ENCODE measurements at regions not wholly inside any gene's neighbourhood (a gene's known extent, or its start where the extent isn't known, plus 50 kb on each side); places are given as distances from the start of the nearest gene placed in this dataset.

DNA sequence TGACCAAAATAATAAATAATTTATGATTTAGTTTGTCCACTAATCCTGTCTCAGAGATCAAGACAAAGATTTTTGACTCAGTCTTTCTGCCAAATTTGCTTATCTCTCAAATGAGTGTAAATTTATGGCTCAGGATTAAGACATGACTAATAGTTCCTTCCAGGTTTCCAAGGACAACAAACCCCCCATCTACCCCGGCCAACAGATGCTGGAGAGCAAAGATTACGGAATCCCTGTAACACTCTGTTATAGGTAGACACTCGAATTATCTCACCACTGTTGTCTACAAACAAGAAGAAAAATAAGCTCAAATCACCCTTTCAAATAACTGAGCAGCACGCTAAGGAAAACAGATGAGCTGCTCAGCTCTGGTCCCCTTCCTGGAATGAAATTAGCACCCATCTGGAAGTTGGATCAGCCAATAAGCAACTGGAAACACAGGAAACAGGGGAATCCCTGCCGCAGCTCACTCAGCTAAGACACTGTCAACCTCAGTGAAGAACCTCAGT is 56.8 kb upstream of the SVIL start:
- peak overlapping the region; percentile 15 for H3K4me3 ChIP-seq (ENCODE audit: low read depth, low read length, poor library complexity, severe bottlenecking)
- no peaks in the 10 kb centered on the region for H3K27me3 ChIP-seq (replicated peaks; ENCODE audit: insufficient read depth, low read depth, low read length, poor library complexity)
- intact Hi-C loops (cut with micrococcal nuclease; ENCODE audit: unreplicated experiment), result no loop called here
- peaks cover 47% of the 10 kb centered on the region for H3K4me1 ChIP-seq (ENCODE audit: insufficient read depth, low read length, poor library complexity, severe bottlenecking)
- DNase-seq (ENCODE audit: low spot score), result peak; percentile 82
- ChIA-PET POLR2A (ENCODE audit: low non-redundant PET) (no interaction called here), CTCF (no interaction called here)
- peak overlapping the region; percentile 59 for H3K27ac ChIP-seq (ENCODE audit: low read depth, low read length, poor library complexity, severe bottlenecking)
- no TSS peak for BruUV-seq (replicated peaks)
- H3K36me3 ChIP-seq (ENCODE audit: insufficient read depth, low read length, poor library complexity, severe bottlenecking), result no peaks in the 10 kb centered on the region
- TF ChIP-seq, protein P1, sequence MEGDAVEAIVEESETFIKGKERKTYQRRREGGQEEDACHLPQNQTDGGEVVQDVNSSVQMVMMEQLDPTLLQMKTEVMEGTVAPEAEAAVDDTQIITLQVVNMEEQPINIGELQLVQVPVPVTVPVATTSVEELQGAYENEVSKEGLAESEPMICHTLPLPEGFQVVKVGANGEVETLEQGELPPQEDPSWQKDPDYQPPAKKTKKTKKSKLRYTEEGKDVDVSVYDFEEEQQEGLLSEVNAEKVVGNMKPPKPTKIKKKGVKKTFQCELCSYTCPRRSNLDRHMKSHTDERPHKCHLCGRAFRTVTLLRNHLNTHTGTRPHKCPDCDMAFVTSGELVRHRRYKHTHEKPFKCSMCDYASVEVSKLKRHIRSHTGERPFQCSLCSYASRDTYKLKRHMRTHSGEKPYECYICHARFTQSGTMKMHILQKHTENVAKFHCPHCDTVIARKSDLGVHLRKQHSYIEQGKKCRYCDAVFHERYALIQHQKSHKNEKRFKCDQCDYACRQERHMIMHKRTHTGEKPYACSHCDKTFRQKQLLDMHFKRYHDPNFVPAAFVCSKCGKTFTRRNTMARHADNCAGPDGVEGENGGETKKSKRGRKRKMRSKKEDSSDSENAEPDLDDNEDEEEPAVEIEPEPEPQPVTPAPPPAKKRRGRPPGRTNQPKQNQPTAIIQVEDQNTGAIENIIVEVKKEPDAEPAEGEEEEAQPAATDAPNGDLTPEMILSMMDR (conservative IDR thresholded peaks at IDR 0.05; ENCODE audit: low read depth, low read length), result no peak
- TF ChIP-seq EZH2 (IDR thresholded peaks at IDR 0.05; ENCODE audit: borderline replicate concordance, low read depth, low read length, poor library complexity, severe bottlenecking), result no peak
- H3K9me3 ChIP-seq (ENCODE audit: low read depth, low read length, poor library complexity, severe bottlenecking), result no peaks in the 10 kb centered on the region

GRCh38 chr10:29689001-29689400 is 54.2 kb upstream of the SVIL start:
- no TSS peak for BruUV-seq (replicated peaks)
- no peaks in the 10 kb centered on the region for H3K36me3 ChIP-seq (ENCODE audit: insufficient read depth, low read length, poor library complexity, severe bottlenecking)
- DNase-seq (ENCODE audit: low spot score), result peak; percentile 90
- TF ChIP-seq, protein P1 (conservative IDR thresholded peaks at IDR 0.05; ENCODE audit: low read depth, low read length), result no peak
- no peak for TF ChIP-seq EZH2 (IDR thresholded peaks at IDR 0.05; ENCODE audit: borderline replicate concordance, low read depth, low read length, poor library complexity, severe bottlenecking)
- intact Hi-C loops (cut with micrococcal nuclease; ENCODE audit: unreplicated experiment), result no loop called here
- ChIA-PET POLR2A (ENCODE audit: low non-redundant PET) (no interaction called here), CTCF (interaction anchor here (1.2 kb wide), 1 partner anchor 98 kb away, joined by 3 read pairs; no protein-coding TSS in a partner anchor)
- no peaks in the 10 kb centered on the region for H3K27me3 ChIP-seq (replicated peaks; ENCODE audit: insufficient read depth, low read depth, low read length, poor library complexity)
- H3K9me3 ChIP-seq (ENCODE audit: low read depth, low read length, poor library complexity, severe bottlenecking), result no peaks in the 10 kb centered on the region
- H3K4me1 ChIP-seq (ENCODE audit: insufficient read depth, low read length, poor library complexity, severe bottlenecking), result peaks cover 47% of the 10 kb centered on the region
- H3K4me3 ChIP-seq (ENCODE audit: low read depth, low read length, poor library complexity, severe bottlenecking), result no peak overlapping the region
- H3K27ac ChIP-seq (ENCODE audit: low read depth, low read length, poor library complexity, severe bottlenecking), result peak overlapping the region; percentile 69

DNA sequence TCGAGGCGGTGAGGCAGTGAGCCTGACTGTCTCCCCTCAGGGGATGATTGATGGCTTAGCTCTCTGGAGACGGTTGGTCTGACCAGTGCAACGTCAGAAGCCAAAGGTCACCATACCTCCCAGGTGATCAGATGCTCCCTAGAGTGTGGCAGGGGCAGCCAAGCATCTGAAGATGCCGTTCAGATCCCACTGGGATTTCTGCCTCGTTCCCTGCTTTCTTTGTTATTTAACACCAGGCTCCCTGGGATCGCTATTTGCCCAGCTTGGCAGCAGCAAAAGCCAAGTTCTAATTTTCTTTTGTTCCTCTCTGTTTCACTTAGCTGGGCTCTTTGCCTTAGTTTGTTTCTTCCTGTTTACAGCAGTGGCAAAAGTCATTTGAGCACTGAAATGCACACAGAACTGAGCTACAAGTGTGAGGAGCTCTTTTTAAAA is 53.5 kb upstream of the SVIL start:
- Histone ChIP-seq H3K27me3 (replicated peaks; ENCODE audit: insufficient read depth, low read depth, low read length, poor library complexity) (no peaks in the 10 kb centered on the region), H3K4me3 (ENCODE audit: low read depth, low read length, poor library complexity, severe bottlenecking) (peak overlapping the region; percentile 28), H3K9me3 (ENCODE audit: low read depth, low read length, poor library complexity, severe bottlenecking) (no peaks in the 10 kb centered on the region), H3K36me3 (ENCODE audit: insufficient read depth, low read length, poor library complexity, severe bottlenecking) (no peaks in the 10 kb centered on the region), H3K4me1 (ENCODE audit: insufficient read depth, low read length, poor library complexity, severe bottlenecking) (peaks cover 47% of the 10 kb centered on the region), H3K27ac (ENCODE audit: low read depth, low read length, poor library complexity, severe bottlenecking) (peak overlapping the region; percentile 69)
- CTCF ChIA-PET, result interaction anchor here (1.2 kb wide), 1 partner anchor 98 kb away, joined by 3 read pairs; no protein-coding TSS in a partner anchor
- peak; percentile 61 for DNase-seq (ENCODE audit: low spot score)
- TF ChIP-seq, protein P1 (conservative IDR thresholded peaks at IDR 0.05; ENCODE audit: low read depth, low read length), result no peak
- TF ChIP-seq EZH2 (IDR thresholded peaks at IDR 0.05; ENCODE audit: borderline replicate concordance, low read depth, low read length, poor library complexity, severe bottlenecking), result no peak
- no TSS peak for BruUV-seq (replicated peaks)
- POLR2A ChIA-PET (ENCODE audit: low non-redundant PET), result no interaction called here
- intact Hi-C loops (cut with micrococcal nuclease; ENCODE audit: unreplicated experiment), result no loop called here

Measured in A673 (cell line).